Activated naive CD8-positive, alpha-beta T cell treated with anti-CD3 and anti-CD28 coated beads, Interleukin-2, amount 50 U/mL, for 16 hours (primary cell): ENCODE measurements at regions not wholly inside any gene's neighbourhood (a gene's known extent, or its start where the extent isn't known, plus 50 kb on each side); places are given as distances from the start of the nearest gene placed in this dataset.
"Not testable (repeated sequence)": the region's sequence is repeated elsewhere in the genome, so short reads cannot be mapped to it uniquely, and the experiment has no call there.

Experiments used
- DNase-seq: peaks from one replicate; pipeline ENCODE4 v3.0.0-alpha.2; 2020; ENCODE audit warnings: low read depth, low spot score

GRCh38 chr3:175977968-175978752 is 1119.0 kb downstream of the NAALADL2 start:
- DNase-seq, result no peak

DNA sequence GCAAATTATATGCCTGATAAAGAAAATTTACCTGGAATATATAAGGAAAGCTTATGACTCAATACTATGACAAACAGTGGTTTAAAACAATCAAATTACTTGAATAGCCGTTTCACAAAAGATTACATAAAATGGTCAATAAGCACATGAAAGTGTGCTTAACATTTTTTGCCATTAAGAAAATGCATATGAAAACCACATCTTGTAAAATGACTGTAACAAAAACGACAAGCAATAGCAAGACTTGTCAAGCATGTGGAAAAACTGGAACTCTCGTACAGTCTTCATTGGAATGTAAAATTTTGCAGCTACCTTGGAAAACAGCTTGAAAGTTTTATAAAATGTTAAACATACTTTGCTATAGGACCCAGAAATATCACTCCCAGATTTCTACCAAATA is 1110.3 kb downstream of the NAALADL2 start:
- no peak for DNase-seq

GRCh38 chr3:175965036-175965435 is 1105.9 kb downstream of the NAALADL2 start:
- DNase-seq, result no peak

- no peak for DNase-seq
Observed at GRCh38 chr3:175957427-175957826, 1098.3 kb downstream of the NAALADL2 start.

DNA sequence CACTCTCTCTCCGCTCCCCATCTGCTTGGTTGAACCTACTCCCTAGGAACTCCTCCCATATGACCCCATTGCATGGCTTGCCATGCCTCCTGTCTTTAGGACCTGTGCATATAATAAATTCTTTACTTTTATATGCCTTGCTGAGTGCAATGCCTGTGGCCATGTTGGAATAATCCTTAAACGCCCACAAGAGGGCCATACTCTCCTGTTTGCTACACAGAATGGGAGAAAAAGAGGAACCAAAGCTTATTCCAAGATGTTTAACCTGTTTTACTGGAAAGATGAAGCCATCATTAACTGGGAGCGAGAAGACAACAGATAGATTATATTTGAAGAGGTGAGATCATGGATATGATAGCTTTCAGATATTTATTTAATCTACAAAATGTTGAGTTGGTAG is 1097.8 kb downstream of the NAALADL2 start:
- no peak for DNase-seq

GRCh38 chr3:175951047-175951694 is 1092.0 kb downstream of the NAALADL2 start:
- no peak for DNase-seq

DNA sequence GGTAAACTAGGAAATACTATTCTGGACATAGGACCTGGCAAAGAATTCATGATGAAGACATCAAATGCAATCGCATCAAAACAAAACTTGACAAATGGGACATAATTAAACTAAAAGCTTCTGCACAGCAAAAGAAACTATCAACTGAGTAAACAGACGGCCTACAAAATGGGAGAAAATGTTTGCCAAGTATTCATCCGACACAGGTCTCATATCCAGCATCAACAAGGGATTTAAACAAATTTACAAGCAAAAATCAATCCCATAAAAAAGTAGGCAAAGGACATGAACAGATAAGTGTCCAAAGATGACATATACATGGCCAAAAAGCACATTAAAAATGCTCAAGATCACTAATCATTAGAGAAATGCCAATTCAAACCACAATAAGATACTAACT is 1088.9 kb downstream of the NAALADL2 start:
- DNase-seq, result no peak

- DNase-seq, result no peak
Observed at GRCh38 chr3:175941352-175941751, 1082.2 kb downstream of the NAALADL2 start.

DNA sequence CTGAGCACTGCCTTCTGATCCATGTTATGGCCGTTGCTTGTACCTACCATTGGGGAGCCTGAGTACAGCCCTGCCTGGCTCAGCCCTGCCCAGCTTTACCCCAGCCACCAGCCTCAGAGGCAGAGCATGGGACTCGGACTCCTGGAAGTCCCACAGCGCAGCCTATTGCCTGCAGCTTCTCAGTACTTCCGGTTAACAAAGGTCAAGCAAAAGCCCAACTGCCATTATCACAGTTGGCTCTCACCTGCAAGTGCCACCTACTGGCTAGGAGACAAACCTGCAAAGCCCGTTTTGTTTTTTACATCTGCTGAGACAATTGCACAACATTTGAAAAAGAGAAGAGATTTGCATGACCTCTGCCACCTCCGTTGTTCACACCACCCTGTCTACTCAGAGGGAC is 1081.7 kb downstream of the NAALADL2 start:
- DNase-seq, result no peak

- no peak for DNase-seq
Observed at GRCh38 chr3:175940243-175940642, 1081.1 kb downstream of the NAALADL2 start.

- DNase-seq, result not testable (repeated sequence)
Observed at GRCh38 chr3:175937367-175937766, 1078.2 kb downstream of the NAALADL2 start.

GRCh38 chr3:175932586-175932985 is 1073.5 kb downstream of the NAALADL2 start:
- DNase-seq, result no peak

- DNase-seq, result no peak
Observed at GRCh38 chr3:175919133-175919532, 1060.0 kb downstream of the NAALADL2 start.

- DNase-seq, result no peak
Observed at GRCh38 chr3:175916191-175916934, 1057.2 kb downstream of the NAALADL2 start.

GRCh38 chr3:175914785-175915184 is 1055.7 kb downstream of the NAALADL2 start:
- no peak for DNase-seq

- DNase-seq, result no peak
Observed at GRCh38 chr3:175913286-175913685, 1054.2 kb downstream of the NAALADL2 start.

DNA sequence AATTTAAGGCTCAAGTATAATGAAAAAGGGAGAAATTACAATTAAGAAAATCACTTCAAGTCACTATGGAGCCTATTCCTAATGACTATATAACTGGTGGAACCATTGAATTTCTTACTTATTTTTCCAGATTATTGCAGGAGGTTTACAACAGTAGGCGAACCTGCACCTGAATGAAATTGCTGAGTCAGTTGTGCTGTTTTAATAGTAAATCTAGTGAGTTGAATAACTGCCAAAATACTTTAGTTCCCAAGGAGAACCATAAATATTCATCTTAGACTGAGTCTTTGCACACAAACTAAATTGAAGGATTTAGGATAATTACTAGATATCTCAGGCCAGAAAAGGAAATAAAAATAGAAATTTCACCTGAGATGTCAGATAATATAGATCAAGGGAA is 1052.8 kb downstream of the NAALADL2 start:
- no peak for DNase-seq

DNA sequence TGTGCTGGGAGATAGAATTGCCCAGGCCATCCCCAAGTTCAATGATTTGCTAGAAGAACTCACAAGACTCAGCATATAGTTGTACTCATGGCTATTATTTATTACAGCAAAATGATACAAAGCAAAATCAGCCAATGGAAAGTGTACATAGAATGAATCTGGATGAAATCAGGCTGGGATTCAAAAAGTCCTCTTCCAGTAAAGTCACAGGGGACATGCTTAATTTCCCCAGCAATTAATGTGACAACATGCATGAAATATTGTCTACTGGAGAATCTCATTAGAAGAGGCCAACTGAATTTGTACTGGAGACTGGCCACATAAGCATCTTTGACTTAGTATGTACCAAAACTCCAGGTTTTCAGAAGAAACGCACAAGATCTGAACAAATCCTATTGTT is 1043.1 kb downstream of the NAALADL2 start:
- DNase-seq, result no peak

DNA sequence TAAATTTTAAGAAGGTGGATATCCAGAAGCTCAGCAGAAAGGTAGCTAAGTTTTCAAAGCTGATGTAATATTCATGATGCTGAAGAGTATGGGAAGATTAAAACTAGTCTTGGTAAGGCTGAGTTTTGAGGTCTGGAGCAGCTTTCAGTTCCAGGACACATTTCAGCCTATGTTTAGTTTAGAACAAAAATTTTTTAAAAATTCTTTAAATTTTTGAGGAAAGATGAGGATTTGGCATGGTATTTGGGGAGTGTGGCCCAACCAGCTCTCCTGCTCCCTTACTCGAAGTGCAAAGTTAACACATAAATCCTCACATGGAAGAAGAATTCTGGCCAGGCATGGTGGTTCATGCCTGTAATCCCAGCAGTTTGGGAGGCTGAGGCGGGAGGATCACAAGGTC is 1039.1 kb downstream of the NAALADL2 start:
- DNase-seq, result no peak

GRCh38 chr3:175896655-175897054 is 1037.5 kb downstream of the NAALADL2 start:
- DNase-seq, result no peak

DNA sequence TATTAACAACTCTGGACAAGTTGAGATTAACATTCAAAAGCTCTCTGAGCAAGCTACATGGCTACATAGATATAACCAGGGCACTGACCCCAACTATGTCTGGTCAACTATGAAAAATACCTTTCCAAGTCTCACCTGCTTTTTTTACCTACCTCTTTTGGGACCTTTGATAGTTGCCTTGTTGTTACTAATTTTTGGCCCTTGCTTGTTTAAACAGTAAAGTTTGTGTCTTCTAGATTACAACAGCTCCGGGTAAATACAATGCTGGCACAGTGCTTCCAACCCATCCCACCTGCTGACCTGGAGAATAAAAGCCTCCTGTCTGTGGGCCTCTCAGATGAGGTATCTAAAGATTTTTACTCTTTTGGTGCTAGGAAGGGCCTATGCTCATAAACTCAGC is 1036.6 kb downstream of the NAALADL2 start:
- DNase-seq, result no peak

DNA sequence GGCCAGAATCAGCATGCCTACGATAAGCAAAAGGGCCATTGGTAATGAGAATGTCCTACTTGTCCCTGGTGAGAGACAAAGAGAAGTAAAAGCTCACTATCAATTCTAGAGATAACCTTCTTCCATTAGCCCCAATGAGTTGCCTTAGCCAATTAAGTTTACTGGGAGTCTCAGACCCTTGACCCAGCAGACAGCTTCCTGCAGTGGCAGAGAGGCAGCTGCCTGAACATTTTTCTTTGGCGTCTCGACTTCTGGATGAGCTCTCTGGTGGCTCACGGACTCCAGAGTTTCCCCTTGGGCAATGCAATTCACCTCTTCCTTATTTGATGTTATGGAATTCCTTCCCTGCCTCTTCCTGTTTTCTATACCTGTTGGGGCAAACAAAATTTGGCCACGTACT is 1034.4 kb downstream of the NAALADL2 start:
- no peak for DNase-seq

DNA sequence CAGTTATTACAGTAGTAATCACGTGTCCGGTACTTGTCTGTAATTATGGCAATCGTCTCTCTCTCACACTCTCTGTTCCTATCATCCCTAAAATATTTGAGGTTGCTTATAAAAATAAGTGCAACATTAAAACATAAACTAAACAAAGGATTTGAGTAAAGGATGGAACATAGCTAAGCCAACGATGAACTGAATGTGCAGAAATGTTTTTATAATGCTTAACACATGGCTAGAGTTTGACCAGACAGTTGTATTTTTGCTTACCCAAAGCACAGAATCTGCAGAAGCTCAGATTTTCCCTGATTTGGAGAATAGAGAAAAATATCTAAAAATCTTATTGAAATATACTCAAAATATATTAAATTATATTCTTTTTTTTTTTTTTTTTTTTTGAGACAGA is 1030.9 kb downstream of the NAALADL2 start:
- DNase-seq, result no peak
